ENCODE measurements at regions not wholly inside any gene's neighbourhood (a gene's known extent, or its start where the extent isn't known, plus 50 kb on each side); places are given as distances from the start of the nearest gene placed in this dataset.
A peak's percentile ranks its signal among the peaks of the same experiment; 100 is the strongest.

GRCh38 chr6:169864148-169865020 lies 113.0 kb downstream of the ERMARD start:
- Histone ChIP-seq H3K27ac (replicated peaks; ENCODE audit: low read length) (no peak overlapping the region), H3K9me3 (replicated peaks in 1 of 2; ENCODE audit: control insufficient read depth in 2 of 2, insufficient read depth in 1 of 2, low read depth in 1 of 2, low read length in 2 of 2) (no peaks in the 10 kb centered on the region), H3K36me3 (replicated peaks in 1 of 2; ENCODE audit: control insufficient read depth in 2 of 2, insufficient read depth in 2 of 2, low read length in 2 of 2) (no peaks in the 10 kb centered on the region), H3K4ac (ENCODE audit: low read length) (no peak overlapping the region), H2BK5ac (ENCODE audit: low read length) (peak overlapping the region; percentile 45), H2AK5ac (ENCODE audit: low read depth, low read length) (no peak overlapping the region), H3K9ac (ENCODE audit: low read depth, low read length, poor library complexity) (no peak overlapping the region), H2BK120ac (ENCODE audit: low read depth, low read length) (no peak overlapping the region), H3K18ac (ENCODE audit: low read length) (peak overlapping the region; percentile 32), H3K4me3 (ENCODE audit: low read length in 2 of 2) (peak overlapping the region in 1 of 2 donors; percentile 37), H2AFZ (ENCODE audit: low read length) (no peak overlapping the region), H3K4me2 (ENCODE audit: insufficient read depth, low read length, poor library complexity, severe bottlenecking) (no peak overlapping the region), H2BK12ac (ENCODE audit: low read length) (no peak overlapping the region), H4K8ac (ENCODE audit: low read depth, low read length) (no peak overlapping the region), H3K4me1 (ENCODE audit: control insufficient read depth in 2 of 2, insufficient read depth in 1 of 2, low read depth in 1 of 2, low read length in 2 of 2) (no peaks in the 10 kb centered on the region), H3K14ac (ENCODE audit: low read length) (no peak overlapping the region), H3K27me3 (ENCODE audit: control insufficient read depth in 3 of 3, insufficient read depth in 3 of 3, low read depth in 1 of 3, low read length in 3 of 3) (peaks cover 0 to 4% (median 0%) of the 10 kb centered on the region in 3 experiments), H3K79me1 (ENCODE audit: low read depth, low read length) (no peaks in the 10 kb centered on the region), H3K23ac (ENCODE audit: low read depth, low read length, poor library complexity) (peak overlapping the region; percentile 58), H4K91ac (ENCODE audit: low read depth, low read length, poor library complexity) (no peak overlapping the region), H2BK15ac (ENCODE audit: low read length) (no peak overlapping the region)
- WGBS, 2 donors (ENCODE audit: extremely low coverage in 2 of 2, insufficient read length in 2 of 2, insufficient replicate concordance in 1 of 2), result no CpG with 5 or more reads among the region's 23 CpGs
- no peak for DNase-seq (ENCODE audit: low spot score)

DNA sequence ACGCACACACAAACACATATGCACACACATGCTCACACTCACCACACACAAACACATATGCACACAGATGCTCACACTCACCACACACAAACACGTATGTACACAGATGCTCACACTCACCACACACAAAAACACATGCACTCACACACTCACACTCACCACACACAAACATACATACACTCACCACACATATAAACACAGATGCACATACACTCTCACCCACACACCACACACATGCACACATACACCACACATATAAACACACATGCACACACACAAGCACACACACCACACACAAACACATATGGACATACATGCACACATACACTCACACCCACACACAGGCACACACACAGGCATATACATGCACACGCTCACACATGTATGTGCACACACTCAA lies 112.3 kb downstream of the ERMARD start:
- Histone ChIP-seq H2BK5ac (ENCODE audit: low read length) (no peak overlapping the region), H3K4me3 (ENCODE audit: low read length in 2 of 2) (peak overlapping the region in 1 of 2 donors; percentile 37), H2BK120ac (ENCODE audit: low read depth, low read length) (no peak overlapping the region), H2AK5ac (ENCODE audit: low read depth, low read length) (no peak overlapping the region), H3K79me1 (ENCODE audit: low read depth, low read length) (no peaks in the 10 kb centered on the region), H3K9me3 (replicated peaks in 1 of 2; ENCODE audit: control insufficient read depth in 2 of 2, insufficient read depth in 1 of 2, low read depth in 1 of 2, low read length in 2 of 2) (no peaks in the 10 kb centered on the region), H4K91ac (ENCODE audit: low read depth, low read length, poor library complexity) (peak overlapping the region; percentile 25), H3K14ac (ENCODE audit: low read length) (no peak overlapping the region), H4K8ac (ENCODE audit: low read depth, low read length) (no peak overlapping the region), H2AFZ (ENCODE audit: low read length) (no peak overlapping the region), H3K4ac (ENCODE audit: low read length) (no peak overlapping the region), H3K23ac (ENCODE audit: low read depth, low read length, poor library complexity) (peak overlapping the region; percentile 58), H2BK12ac (ENCODE audit: low read length) (no peak overlapping the region), H3K36me3 (replicated peaks in 1 of 2; ENCODE audit: control insufficient read depth in 2 of 2, insufficient read depth in 2 of 2, low read length in 2 of 2) (no peaks in the 10 kb centered on the region), H3K27me3 (ENCODE audit: control insufficient read depth in 3 of 3, insufficient read depth in 3 of 3, low read depth in 1 of 3, low read length in 3 of 3) (peaks cover 0 to 4% (median 0%) of the 10 kb centered on the region in 3 experiments), H3K4me1 (ENCODE audit: control insufficient read depth in 2 of 2, insufficient read depth in 1 of 2, low read depth in 1 of 2, low read length in 2 of 2) (no peaks in the 10 kb centered on the region), H2BK15ac (ENCODE audit: low read length) (no peak overlapping the region), H3K18ac (ENCODE audit: low read length) (no peak overlapping the region), H3K4me2 (ENCODE audit: insufficient read depth, low read length, poor library complexity, severe bottlenecking) (no peak overlapping the region), H3K27ac (replicated peaks; ENCODE audit: low read length) (no peak overlapping the region), H3K9ac (ENCODE audit: low read depth, low read length, poor library complexity) (peak overlapping the region; percentile 82)
- no peak for DNase-seq (ENCODE audit: low spot score)
- WGBS, 2 donors (ENCODE audit: extremely low coverage in 2 of 2, insufficient read length in 2 of 2, insufficient replicate concordance in 1 of 2), result no CpG with 5 or more reads among the region's 3 CpGs

GRCh38 chr6:169862892-169863525 lies 111.6 kb downstream of the ERMARD start:
- Histone ChIP-seq H3K9me3 (replicated peaks in 1 of 2; ENCODE audit: control insufficient read depth in 2 of 2, insufficient read depth in 1 of 2, low read depth in 1 of 2, low read length in 2 of 2) (peaks cover 2 to 5% of the 10 kb centered on the region in 2 donors), H2BK12ac (ENCODE audit: low read length) (peak overlapping the region; percentile 50), H3K14ac (ENCODE audit: low read length) (peak overlapping the region; percentile 86), H3K4me2 (ENCODE audit: insufficient read depth, low read length, poor library complexity, severe bottlenecking) (no peak overlapping the region), H4K8ac (ENCODE audit: low read depth, low read length) (peak overlapping the region; percentile 48), H2AFZ (ENCODE audit: low read length) (no peak overlapping the region), H3K9ac (ENCODE audit: low read depth, low read length, poor library complexity) (peak overlapping the region; percentile 82), H4K91ac (ENCODE audit: low read depth, low read length, poor library complexity) (no peak overlapping the region), H3K79me1 (ENCODE audit: low read depth, low read length) (no peaks in the 10 kb centered on the region), H3K4me3 (ENCODE audit: low read length in 2 of 2) (peak overlapping the region in 1 of 2 donors; percentile 19), H2BK5ac (ENCODE audit: low read length) (no peak overlapping the region), H3K23ac (ENCODE audit: low read depth, low read length, poor library complexity) (peak overlapping the region; percentile 76), H3K36me3 (replicated peaks in 1 of 2; ENCODE audit: control insufficient read depth in 2 of 2, insufficient read depth in 2 of 2, low read length in 2 of 2) (no peaks in the 10 kb centered on the region), H3K27ac (replicated peaks; ENCODE audit: low read length) (no peak overlapping the region), H3K4me1 (ENCODE audit: control insufficient read depth in 2 of 2, insufficient read depth in 1 of 2, low read depth in 1 of 2, low read length in 2 of 2) (no peaks in the 10 kb centered on the region), H2BK120ac (ENCODE audit: low read depth, low read length) (no peak overlapping the region), H3K4ac (ENCODE audit: low read length) (no peak overlapping the region), H2BK15ac (ENCODE audit: low read length) (no peak overlapping the region), H2AK5ac (ENCODE audit: low read depth, low read length) (peak overlapping the region; percentile 6), H3K18ac (ENCODE audit: low read length) (peak overlapping the region; percentile 15), H3K27me3 (ENCODE audit: control insufficient read depth in 3 of 3, insufficient read depth in 3 of 3, low read depth in 1 of 3, low read length in 3 of 3) (peaks cover 0 to 4% (median 0%) of the 10 kb centered on the region in 3 experiments)
- DNase-seq (ENCODE audit: low spot score), result no peak
- no CpG with 5 or more reads among the region's 20 CpGs for WGBS, 2 donors (ENCODE audit: extremely low coverage in 2 of 2, insufficient read length in 2 of 2, insufficient replicate concordance in 1 of 2)
